Thyroid gland (tissue), 4 donors: ENCODE measurements at regions not wholly inside any gene's neighbourhood (a gene's known extent, or its start where the extent isn't known, plus 50 kb on each side); places are given as distances from the start of the nearest gene placed in this dataset.

Experiments used
- DNase-seq, 2 donors: peaks; one replicate each; pipeline ENCODE4 v3.0.0-alpha.2; 2019
- H3K27ac ChIP-seq, 3 donors: fragments of 200-600 bp; sonication (generic); 1 replicate in 2 of 3; 2 replicates in 1 of 3; pipeline ENCODE4 v1.5.1; 2016 to 2019; ENCODE audit warnings: mild to moderate bottlenecking in 1 of 3, moderate library complexity in 1 of 3
- H3K27me3 ChIP-seq: fragments of 200-600 bp; sonication (generic); one replicate; pipeline ENCODE4 v1.5.1; 2019
- H3K36me3 ChIP-seq, 2 donors: fragments of 200-600 bp; sonication (generic); one replicate each; pipeline ENCODE4 v1.5.1; 2016 to 2019
- H3K4me1 ChIP-seq, 2 donors: fragments of 200-600 bp; sonication (generic); one replicate each; pipeline ENCODE4 v1.5.1; 2017 to 2019
- H3K4me3 ChIP-seq, 3 donors: fragments of 200-600 bp; sonication (generic); replicated peaks in 1 of 3; 1 replicate in 2 of 3; 2 replicates in 1 of 3; pipeline ENCODE4 v1.5.1; 2016; ENCODE audit warnings: mild to moderate bottlenecking in 1 of 3
- H3K9me3 ChIP-seq: fragments of 200-600 bp; sonication (generic); one replicate; pipeline ENCODE4 v1.5.1; 2017
- CTCF ChIP-seq, 6 experiments: fragments of 200-600 bp in 3 of 6; fragments of 450-650 bp in 3 of 6; sonication (generic) in 3 of 6; IDR thresholded peaks; one replicate each; pipeline ENCODE4 v1.5.1; 2016 to 2019; ENCODE audit warnings: antibody characterized with exemption in 6 of 6, mild to moderate bottlenecking in 2 of 6, inconsistent platforms in 1 of 6, moderate library complexity in 1 of 6
- POLR2A ChIP-seq, 2 donors: fragments of 450-650 bp; IDR thresholded peaks; one replicate each; pipeline ENCODE4 v1.6.1; 2017; ENCODE audit warnings: antibody characterized with exemption in 2 of 2, mild to moderate bottlenecking in 2 of 2, moderate library complexity in 1 of 2
- WGBS, 2 donors: methylation state at CpG; one replicate each; pipeline ENCODE4 v1.1.5; 2017; 5-methylcytosine and 5-hydroxymethylcytosine counted together
- intact Hi-C: fragments of 100-400 bp; cut with DNase I; formaldehyde crosslinking; loops from one replicate; pipeline ENCODE4 v1.15.1; 2023

GRCh38 chr15:26160343-26160742 is 297.2 kb upstream of the ATP10A start:
- H3K4me1 ChIP-seq = no peaks in the 10 kb centered on the region
- H3K36me3 ChIP-seq = no peaks in the 10 kb centered on the region
- H3K4me3 ChIP-seq = no peak overlapping the region
- TF ChIP-seq POLR2A (IDR thresholded peaks at IDR 0.05) (no peak), CTCF (IDR thresholded peaks at IDR 0.05) (no peak)
- no peaks in the 10 kb centered on the region for H3K9me3 ChIP-seq
- intact Hi-C loops = no loop called here
- no peaks in the 10 kb centered on the region for H3K27me3 ChIP-seq
- H3K27ac ChIP-seq = no peak overlapping the region
- WGBS, 2 donors = 74 to 80% methylated on average over 4 of the region's 4 CpGs
- DNase-seq = no peak

GRCh38 chr15:26158176-26158575 is 295.0 kb upstream of the ATP10A start:
- H3K9me3 ChIP-seq = no peaks in the 10 kb centered on the region
- intact Hi-C loops = no loop called here
- TF ChIP-seq POLR2A (IDR thresholded peaks at IDR 0.05) = no peak
- TF ChIP-seq CTCF (IDR thresholded peaks at IDR 0.05) = no peak
- no peaks in the 10 kb centered on the region for H3K36me3 ChIP-seq
- no peak overlapping the region for H3K4me3 ChIP-seq
- no peak overlapping the region for H3K27ac ChIP-seq
- no peaks in the 10 kb centered on the region for H3K4me1 ChIP-seq
- no peak for DNase-seq
- WGBS, 2 donors = 89 to 90% methylated on average over 2 of the region's 2 CpGs
- no peaks in the 10 kb centered on the region for H3K27me3 ChIP-seq

- no peak overlapping the region for H3K27ac ChIP-seq
- H3K4me3 ChIP-seq = no peak overlapping the region
- 74% methylated on average over 7 of the region's 7 CpGs for WGBS, 2 donors
- TF ChIP-seq CTCF (IDR thresholded peaks at IDR 0.05) = no peak
- TF ChIP-seq POLR2A (IDR thresholded peaks at IDR 0.05) = no peak
- no peak for DNase-seq
- intact Hi-C loops = no loop called here
- H3K4me1 ChIP-seq = no peaks in the 10 kb centered on the region
- no peaks in the 10 kb centered on the region for H3K36me3 ChIP-seq
- no peaks in the 10 kb centered on the region for H3K9me3 ChIP-seq
- no peaks in the 10 kb centered on the region for H3K27me3 ChIP-seq
These were observed 294.0 kb upstream of the ATP10A start for GRCh38 chr15:26157081-26157480.

GRCh38 chr15:26156051-26156450 is 292.9 kb upstream of the ATP10A start:
- Histone ChIP-seq H3K36me3 (no peaks in the 10 kb centered on the region), H3K27me3 (no peaks in the 10 kb centered on the region), H3K9me3 (no peaks in the 10 kb centered on the region), H3K4me1 (no peaks in the 10 kb centered on the region), H3K4me3 (no peak overlapping the region), H3K27ac (no peak overlapping the region)
- intact Hi-C loops = no loop called here
- 55 to 60% methylated on average over 4 of the region's 4 CpGs for WGBS, 2 donors
- no peak for DNase-seq
- TF ChIP-seq POLR2A (IDR thresholded peaks at IDR 0.05) = no peak
- TF ChIP-seq CTCF (IDR thresholded peaks at IDR 0.05) = no peak

- TF ChIP-seq CTCF (IDR thresholded peaks at IDR 0.05) (no peak), POLR2A (IDR thresholded peaks at IDR 0.05) (no peak)
- Histone ChIP-seq H3K27me3 (no peaks in the 10 kb centered on the region), H3K4me3 (no peak overlapping the region), H3K9me3 (no peaks in the 10 kb centered on the region), H3K4me1 (no peaks in the 10 kb centered on the region), H3K36me3 (no peaks in the 10 kb centered on the region), H3K27ac (no peak overlapping the region)
- DNase-seq = no peak
- 65 to 78% methylated on average over 13 of the region's 13 CpGs for WGBS, 2 donors
- intact Hi-C loops = no loop called here
These were observed 285.2 kb upstream of the ATP10A start for GRCh38 chr15:26148156-26148860.
